HG02642 (cell line): ENCODE measurements at regions not wholly inside any gene's neighbourhood (a gene's known extent, or its start where the extent isn't known, plus 50 kb on each side); places are given as distances from the start of the nearest gene placed in this dataset.
A peak's percentile ranks its signal among the peaks of the same experiment; 100 is the strongest.

Source experiments
- ATAC-seq: cut with Tn5 transposase; IDR thresholded peaks from one replicate; pipeline ENCODE4 v1.9.1; 2021; ENCODE audit warnings: mild to moderate bottlenecking; ENCODE audit not compliant: unreplicated experiment, poor library complexity

GRCh38 chr9:28653216-28653615 lies 1079.9 kb upstream of the C9orf72 start:
- ATAC-seq = no peak

GRCh38 chr9:28656727-28657126 lies 1083.4 kb upstream of the C9orf72 start:
- ATAC-seq = no peak

- ATAC-seq = no peak
Observed at GRCh38 chr9:28661853-28662252, 1088.6 kb upstream of the C9orf72 start.

- ATAC-seq = no peak
Observed at GRCh38 chr9:28662675-28663074, 1089.4 kb upstream of the C9orf72 start.

- ATAC-seq = peak; percentile 58
Observed at GRCh38 chr9:28668158-28668557, 1094.9 kb upstream of the C9orf72 start.

GRCh38 chr9:28671000-28671399 lies 1097.7 kb upstream of the C9orf72 start:
- no peak for ATAC-seq

- no peak for ATAC-seq
Observed at GRCh38 chr9:28678097-28678496, 1104.8 kb upstream of the C9orf72 start.

- no peak for ATAC-seq
Observed at GRCh38 chr9:28688172-28688571, 1114.9 kb upstream of the C9orf72 start.

- no peak for ATAC-seq
Observed at GRCh38 chr9:28692012-28692411, 1118.7 kb upstream of the C9orf72 start.

GRCh38 chr9:28696960-28697359 lies 1123.7 kb upstream of the C9orf72 start:
- ATAC-seq = no peak

GRCh38 chr9:28699632-28700031 lies 1126.4 kb upstream of the C9orf72 start:
- no peak for ATAC-seq

- ATAC-seq = no peak
Observed at GRCh38 chr9:28707616-28708015, 1134.3 kb upstream of the C9orf72 start.

GRCh38 chr9:28714188-28714587 lies 1140.9 kb upstream of the C9orf72 start:
- ATAC-seq = no peak

GRCh38 chr9:28718226-28718625 lies 1144.9 kb upstream of the C9orf72 start:
- no peak for ATAC-seq

- ATAC-seq = no peak
Observed at GRCh38 chr9:28720746-28721145, 1147.5 kb upstream of the C9orf72 start.

- ATAC-seq = no peak
Observed at GRCh38 chr9:28730111-28730510, 1156.8 kb upstream of the C9orf72 start.

- no peak for ATAC-seq
Observed at GRCh38 chr9:28735738-28736342, 1162.6 kb upstream of the C9orf72 start.

- ATAC-seq = no peak
Observed at GRCh38 chr9:28741459-28741858, 1168.2 kb upstream of the C9orf72 start.

GRCh38 chr9:28747351-28747985 lies 1174.2 kb upstream of the C9orf72 start:
- ATAC-seq = no peak

GRCh38 chr9:28750136-28750535 lies 1176.9 kb upstream of the C9orf72 start:
- ATAC-seq = no peak

GRCh38 chr9:28758341-28758740 lies 1185.1 kb upstream of the C9orf72 start:
- ATAC-seq = no peak

GRCh38 chr9:28758971-28759370 lies 1185.7 kb upstream of the C9orf72 start:
- ATAC-seq = no peak
